ENCODE measurements at regions not wholly inside any gene's neighbourhood (a gene's known extent, or its start where the extent isn't known, plus 50 kb on each side); places are given as distances from the start of the nearest gene placed in this dataset.

GRCh38 chr2:126506786-126507185 lies 149.2 kb upstream of the GYPC start:
- no peak overlapping the region for H3K27ac ChIP-seq (ENCODE audit: low read length)
- H3K36me3 ChIP-seq (ENCODE audit: low read depth, low read length): no peaks in the 10 kb centered on the region
- ATAC-seq: no peak
- H2AFZ ChIP-seq (ENCODE audit: low read length): no peak overlapping the region
- ChIA-PET CTCF (no interaction called here), POLR2A (ENCODE audit: unreplicated experiment) (no interaction called here)
- intact Hi-C loops (cut with micrococcal nuclease): no loop called here
- no peaks in the 10 kb centered on the region for H3K9me3 ChIP-seq (ENCODE audit: low read length)
- TF ChIP-seq CTCF (conservative IDR thresholded peaks at IDR 0.05; ENCODE audit: low read depth, low read length) (no peak), EZH2 (IDR thresholded peaks at IDR 0.05; ENCODE audit: low read length, unreplicated experiment) (no peak), EZH2phosphoT487 (IDR thresholded peaks at IDR 0.05; ENCODE audit: borderline replicate concordance, low read length) (no peak)
- no peaks in the 10 kb centered on the region for H4K20me1 ChIP-seq (ENCODE audit: low read length)
- DNase-seq: no peak
- H3K27me3 ChIP-seq (ENCODE audit: low read length): no peaks in the 10 kb centered on the region
- H3K4me1 ChIP-seq (ENCODE audit: insufficient read depth, low read length): no peaks in the 10 kb centered on the region
- no peaks in the 10 kb centered on the region for H3K9me2 ChIP-seq (replicated peaks; ENCODE audit: low read length)
- no peak overlapping the region for H3K4me2 ChIP-seq (ENCODE audit: low read length)
- H3K9ac ChIP-seq (ENCODE audit: low read length): no peak overlapping the region
- BruUV-seq (replicated peaks): no TSS peak
- H3K4me3 ChIP-seq (ENCODE audit: low read length): no peak overlapping the region
- H3F3A ChIP-seq (ENCODE audit: low read length, unreplicated experiment): no peaks in the 10 kb centered on the region
- no peaks in the 10 kb centered on the region for H3K79me2 ChIP-seq (ENCODE audit: low read length)

- intact Hi-C loops (cut with micrococcal nuclease): no loop called here
- ATAC-seq (no peak), DNase-seq (no peak)
- no TSS peak for BruUV-seq (replicated peaks)
- H3K9me2 ChIP-seq (replicated peaks; ENCODE audit: low read length): no peaks in the 10 kb centered on the region
- TF ChIP-seq EZH2 (IDR thresholded peaks at IDR 0.05; ENCODE audit: low read length, unreplicated experiment): no peak
- no peak for TF ChIP-seq CTCF (conservative IDR thresholded peaks at IDR 0.05; ENCODE audit: low read depth, low read length)
- TF ChIP-seq EZH2phosphoT487 (IDR thresholded peaks at IDR 0.05; ENCODE audit: borderline replicate concordance, low read length): no peak
- no peak overlapping the region for H3K4me3 ChIP-seq (ENCODE audit: low read length)
- POLR2A ChIA-PET (ENCODE audit: unreplicated experiment): no interaction called here
- H3K9me3 ChIP-seq (ENCODE audit: low read length): no peaks in the 10 kb centered on the region
- no peak overlapping the region for H3K9ac ChIP-seq (ENCODE audit: low read length)
- H3K4me2 ChIP-seq (ENCODE audit: low read length): no peak overlapping the region
- H3K27me3 ChIP-seq (ENCODE audit: low read length): no peaks in the 10 kb centered on the region
- no peak overlapping the region for H3K27ac ChIP-seq (ENCODE audit: low read length)
- no peaks in the 10 kb centered on the region for H4K20me1 ChIP-seq (ENCODE audit: low read length)
- H3K4me1 ChIP-seq (ENCODE audit: insufficient read depth, low read length): no peaks in the 10 kb centered on the region
- H2AFZ ChIP-seq (ENCODE audit: low read length): no peak overlapping the region
- no peaks in the 10 kb centered on the region for H3K79me2 ChIP-seq (ENCODE audit: low read length)
- no peaks in the 10 kb centered on the region for H3K36me3 ChIP-seq (ENCODE audit: low read depth, low read length)
- CTCF ChIA-PET: no interaction called here
- H3F3A ChIP-seq (ENCODE audit: low read length, unreplicated experiment): no peaks in the 10 kb centered on the region
Measured at GRCh38 chr2:126507425-126507911, 148.5 kb upstream of the GYPC start.

- Histone ChIP-seq H3F3A (ENCODE audit: low read length, unreplicated experiment) (no peaks in the 10 kb centered on the region), H3K36me3 (ENCODE audit: low read depth, low read length) (no peaks in the 10 kb centered on the region), H3K9ac (ENCODE audit: low read length) (no peak overlapping the region), H2AFZ (ENCODE audit: low read length) (no peak overlapping the region), H4K20me1 (ENCODE audit: low read length) (no peaks in the 10 kb centered on the region), H3K4me2 (ENCODE audit: low read length) (no peak overlapping the region), H3K9me3 (ENCODE audit: low read length) (no peaks in the 10 kb centered on the region), H3K27ac (ENCODE audit: low read length) (no peak overlapping the region), H3K4me3 (ENCODE audit: low read length) (no peak overlapping the region), H3K9me2 (replicated peaks; ENCODE audit: low read length) (no peaks in the 10 kb centered on the region), H3K79me2 (ENCODE audit: low read length) (no peaks in the 10 kb centered on the region), H3K27me3 (ENCODE audit: low read length) (no peaks in the 10 kb centered on the region), H3K4me1 (ENCODE audit: insufficient read depth, low read length) (no peaks in the 10 kb centered on the region)
- DNase-seq: no peak
- no TSS peak for BruUV-seq (replicated peaks)
- POLR2A ChIA-PET (ENCODE audit: unreplicated experiment): no interaction called here
- CTCF ChIA-PET: no interaction called here
- ATAC-seq: no peak
- TF ChIP-seq EZH2 (IDR thresholded peaks at IDR 0.05; ENCODE audit: low read length, unreplicated experiment) (no peak), EZH2phosphoT487 (IDR thresholded peaks at IDR 0.05; ENCODE audit: borderline replicate concordance, low read length) (no peak), CTCF (conservative IDR thresholded peaks at IDR 0.05; ENCODE audit: low read depth, low read length) (no peak)
- intact Hi-C loops (cut with micrococcal nuclease): no loop called here
Measured at GRCh38 chr2:126510356-126510755, 145.6 kb upstream of the GYPC start.
